Kidney epithelial cell (primary cell): ENCODE measurements at regions not wholly inside any gene's neighbourhood (a gene's known extent, or its start where the extent isn't known, plus 50 kb on each side); places are given as distances from the start of the nearest gene placed in this dataset.

Experiments used
- DNase-seq: peaks from one replicate; pipeline ENCODE4 v3.0.0-alpha.2; 2010; ENCODE audit warnings: low read depth
- H3K27me3 ChIP-seq: 2 replicates; pipeline ENCODE4 v1.6.0; 2011; ENCODE audit warnings: low read length; ENCODE audit not compliant: control insufficient read depth, insufficient read depth
- H3K36me3 ChIP-seq: 2 replicates; pipeline ENCODE4 v1.5.1; 2011; ENCODE audit warnings: low read length; ENCODE audit not compliant: control insufficient read depth, insufficient read depth
- H3K4me3 ChIP-seq: 2 replicates; pipeline ENCODE4 v1.5.1; 2011; ENCODE audit warnings: low read depth, mild to moderate bottlenecking, control low read depth, low read length
- TF ChIP-seq, protein P1 (sequence below): IDR thresholded peaks from 2 replicates; pipeline ENCODE4 v1.5.1; 2011; ENCODE audit warnings: mild to moderate bottlenecking, moderate library complexity, low read length, control low read depth, inconsistent platforms; ENCODE audit not compliant: insufficient read depth, poor library complexity, severe bottlenecking

DNA sequence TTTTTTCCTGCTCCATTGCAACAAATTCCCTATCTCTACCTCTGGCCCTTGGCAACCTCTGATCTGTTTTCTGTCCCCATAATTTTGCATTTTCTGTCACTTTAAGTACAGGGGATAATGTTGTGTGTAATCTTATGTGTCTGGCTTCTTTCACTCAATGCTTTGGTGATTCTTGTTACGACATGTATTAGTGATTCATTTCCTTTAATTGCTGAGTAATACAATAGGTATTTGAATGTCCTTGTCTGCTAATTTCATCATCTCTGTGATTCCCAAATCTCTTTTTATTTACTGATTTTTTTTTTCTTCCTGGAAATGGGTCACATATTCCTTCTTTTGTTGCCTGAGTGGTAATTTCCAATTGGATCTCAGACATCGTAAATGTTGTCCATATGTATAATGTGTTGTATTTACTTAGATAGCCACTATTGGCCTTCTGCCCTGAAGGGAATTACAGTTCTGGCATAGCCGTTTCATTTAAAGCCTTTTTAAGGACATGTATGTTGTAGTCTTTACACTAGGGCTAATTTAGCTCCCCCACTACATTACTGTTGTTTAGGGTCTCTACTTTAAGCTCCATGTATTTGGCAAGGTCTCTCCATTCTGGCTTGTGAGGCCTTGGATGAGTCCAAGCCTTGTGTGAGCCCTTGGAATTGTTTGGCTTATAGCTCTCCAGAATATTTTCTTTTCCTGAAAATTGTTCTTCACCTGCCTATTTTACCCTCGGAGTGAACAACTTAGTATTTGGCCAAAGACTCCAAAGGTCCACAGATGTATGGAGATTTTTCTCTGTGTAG, 683.8 kb downstream of the LRRC70 start:
- H3K4me3 ChIP-seq: no peak overlapping the region
- H3K36me3 ChIP-seq: no peaks in the 10 kb centered on the region
- DNase-seq: peak; percentile 42
- H3K27me3 ChIP-seq: no peaks in the 10 kb centered on the region
- TF ChIP-seq, protein P1, sequence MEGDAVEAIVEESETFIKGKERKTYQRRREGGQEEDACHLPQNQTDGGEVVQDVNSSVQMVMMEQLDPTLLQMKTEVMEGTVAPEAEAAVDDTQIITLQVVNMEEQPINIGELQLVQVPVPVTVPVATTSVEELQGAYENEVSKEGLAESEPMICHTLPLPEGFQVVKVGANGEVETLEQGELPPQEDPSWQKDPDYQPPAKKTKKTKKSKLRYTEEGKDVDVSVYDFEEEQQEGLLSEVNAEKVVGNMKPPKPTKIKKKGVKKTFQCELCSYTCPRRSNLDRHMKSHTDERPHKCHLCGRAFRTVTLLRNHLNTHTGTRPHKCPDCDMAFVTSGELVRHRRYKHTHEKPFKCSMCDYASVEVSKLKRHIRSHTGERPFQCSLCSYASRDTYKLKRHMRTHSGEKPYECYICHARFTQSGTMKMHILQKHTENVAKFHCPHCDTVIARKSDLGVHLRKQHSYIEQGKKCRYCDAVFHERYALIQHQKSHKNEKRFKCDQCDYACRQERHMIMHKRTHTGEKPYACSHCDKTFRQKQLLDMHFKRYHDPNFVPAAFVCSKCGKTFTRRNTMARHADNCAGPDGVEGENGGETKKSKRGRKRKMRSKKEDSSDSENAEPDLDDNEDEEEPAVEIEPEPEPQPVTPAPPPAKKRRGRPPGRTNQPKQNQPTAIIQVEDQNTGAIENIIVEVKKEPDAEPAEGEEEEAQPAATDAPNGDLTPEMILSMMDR: no peak

DNA sequence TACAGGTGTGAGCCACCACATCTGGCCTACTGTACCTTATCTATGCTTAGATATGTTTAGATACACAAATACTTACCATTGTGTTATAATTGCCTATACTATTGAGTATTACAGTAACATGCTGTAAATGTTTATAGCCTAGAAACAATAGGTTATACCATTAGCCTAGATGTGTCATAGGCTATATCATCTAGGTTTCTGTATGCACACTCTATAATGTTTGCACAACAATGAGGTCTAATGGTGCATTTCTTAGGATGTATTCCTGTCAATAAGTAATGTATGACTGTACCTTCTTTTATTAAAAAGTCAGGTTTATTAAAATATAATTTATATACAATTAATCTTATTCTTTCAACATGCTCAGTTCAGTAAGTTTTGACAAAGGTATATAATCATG, 683.1 kb downstream of the LRRC70 start:
- Histone ChIP-seq H3K27me3 (no peaks in the 10 kb centered on the region), H3K4me3 (no peak overlapping the region), H3K36me3 (no peaks in the 10 kb centered on the region)
- TF ChIP-seq, protein P1: no peak
- no peak for DNase-seq

DNA sequence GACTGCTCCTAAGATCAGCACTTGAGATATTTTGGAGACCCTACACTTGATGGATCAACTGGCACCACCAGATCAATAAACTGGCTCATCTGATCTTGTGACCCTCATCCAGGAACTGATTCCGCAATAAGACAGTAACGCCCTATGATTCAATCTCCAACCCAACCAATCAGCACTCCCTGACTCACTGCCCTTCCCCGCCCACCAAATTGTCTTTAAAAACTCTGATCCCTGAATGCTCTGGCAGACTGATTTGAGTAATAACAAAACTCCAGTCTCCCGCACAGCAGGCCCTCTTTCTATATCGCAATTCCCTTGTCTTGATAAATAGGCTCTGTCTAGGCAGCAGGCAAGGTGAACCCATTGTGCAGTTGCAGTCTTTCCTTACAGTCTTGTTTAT, 677.0 kb downstream of the LRRC70 start:
- Histone ChIP-seq H3K4me3 (no peak overlapping the region), H3K27me3 (no peaks in the 10 kb centered on the region), H3K36me3 (no peaks in the 10 kb centered on the region)
- TF ChIP-seq, protein P1: no peak
- DNase-seq: no peak

DNA sequence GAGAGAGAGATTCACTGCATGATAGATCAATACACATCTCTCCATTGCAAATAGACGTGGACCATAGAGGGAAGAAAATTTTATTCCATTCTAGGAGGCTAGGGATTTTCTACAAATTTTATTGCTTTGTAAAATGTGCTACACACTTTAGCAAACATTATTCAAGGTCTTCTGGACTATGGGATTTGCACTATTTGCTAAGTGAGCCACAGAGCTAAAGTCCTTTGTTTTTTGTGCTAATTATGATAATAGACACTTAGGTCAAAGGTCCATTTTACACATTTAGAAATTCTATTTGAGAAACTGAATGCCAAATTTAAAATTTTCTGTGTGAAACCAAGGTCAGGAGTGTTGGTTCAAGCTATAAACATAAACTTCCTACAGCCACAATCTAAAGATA, 672.3 kb downstream of the LRRC70 start:
- H3K27me3 ChIP-seq: no peaks in the 10 kb centered on the region
- TF ChIP-seq, protein P1: no peak
- no peak for DNase-seq
- no peaks in the 10 kb centered on the region for H3K36me3 ChIP-seq
- no peak overlapping the region for H3K4me3 ChIP-seq

DNA sequence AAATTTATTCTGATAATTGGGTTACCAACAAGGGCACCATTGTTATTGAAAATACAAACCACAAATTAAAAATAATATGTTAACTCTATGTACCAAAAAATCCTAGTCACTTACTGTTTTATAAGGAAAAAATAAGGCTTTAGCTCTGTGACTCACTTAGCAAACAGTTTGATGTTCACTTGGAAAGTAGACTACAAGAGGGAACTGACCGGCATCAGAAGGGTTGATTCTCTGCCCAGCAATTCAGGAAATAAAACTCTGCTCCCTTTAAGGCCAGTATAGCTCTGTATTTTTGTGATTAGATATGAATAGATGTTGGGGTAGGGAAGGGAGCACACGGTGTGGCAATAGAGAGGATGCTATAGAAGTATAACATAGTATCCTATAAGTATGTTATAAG, 671.3 kb downstream of the LRRC70 start:
- H3K27me3 ChIP-seq: no peaks in the 10 kb centered on the region
- no peak overlapping the region for H3K4me3 ChIP-seq
- no peak for DNase-seq
- no peaks in the 10 kb centered on the region for H3K36me3 ChIP-seq
- TF ChIP-seq, protein P1: no peak

DNA sequence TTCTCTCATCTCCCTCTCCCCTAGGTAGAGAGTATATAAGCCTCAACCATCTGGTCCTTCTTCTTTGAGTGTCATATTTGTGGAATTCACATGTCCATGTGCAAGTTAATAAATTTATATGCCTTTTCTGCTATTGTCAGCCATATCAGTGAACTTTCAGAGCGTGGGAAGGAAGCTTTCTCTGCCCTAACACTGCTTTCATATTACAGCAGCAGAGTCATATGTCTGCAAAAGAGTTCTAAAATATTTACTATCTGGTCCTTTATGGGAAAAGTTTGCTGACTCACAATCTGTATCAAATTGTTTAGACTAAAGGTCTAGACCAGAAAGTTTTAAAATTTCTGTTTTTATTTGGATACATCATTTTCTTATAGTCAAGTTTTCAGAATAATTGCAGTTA, 669.0 kb downstream of the LRRC70 start:
- DNase-seq: no peak
- H3K36me3 ChIP-seq: no peaks in the 10 kb centered on the region
- TF ChIP-seq, protein P1: no peak
- H3K4me3 ChIP-seq: no peak overlapping the region
- H3K27me3 ChIP-seq: no peaks in the 10 kb centered on the region
